SK-N-SH treated with all-trans-retinoic acid at 6 μM for 48 hours (cell line): ENCODE measurements at regions not wholly inside any gene's neighbourhood (a gene's known extent, or its start where the extent isn't known, plus 50 kb on each side); places are given as distances from the start of the nearest gene placed in this dataset.

Experiments
- ATAC-seq: fragments of 200-7000 bp; cut with Tn5 transposase; 3 replicates; pipeline ENCODE4 v1.9.1; 2020; ENCODE audit warnings: mild to moderate bottlenecking, moderate library complexity
- ARNTL ChIP-seq: fragments of 450-650 bp; formaldehyde crosslinking; IDR thresholded peaks from 2 replicates; pipeline ENCODE4 v1.5.0; 2020; ENCODE audit warnings: low read depth, mild to moderate bottlenecking, moderate library complexity, borderline replicate concordance
- BACH2 ChIP-seq: fragments of 250-450 bp; sonication (Bioruptor Pico); IDR thresholded peaks from 2 replicates; pipeline ENCODE4 v1.9.0; 2021; ENCODE audit warnings: mild to moderate bottlenecking, borderline replicate concordance
- CSDC2 ChIP-seq: fragments of 250-450 bp; sonication (Bioruptor Pico); IDR thresholded peaks from 2 replicates; pipeline ENCODE4 v1.5.0; 2020; ENCODE audit warnings: mild to moderate bottlenecking, moderate library complexity
- ESRRG ChIP-seq: fragments of 250-450 bp; sonication (Bioruptor Pico); IDR thresholded peaks from 2 replicates; pipeline ENCODE4 v1.6.1; 2021; ENCODE audit warnings: mild to moderate bottlenecking
- GLIS3 ChIP-seq: fragments of 250-450 bp; sonication (Bioruptor Pico); IDR thresholded peaks from 2 replicates; pipeline ENCODE4 v1.5.0; 2020; ENCODE audit warnings: mild to moderate bottlenecking, moderate library complexity
- ISL1 ChIP-seq: fragments of 250-450 bp; sonication (Bioruptor Pico); IDR thresholded peaks from 2 replicates; pipeline ENCODE4 v2.1.2; 2022; ENCODE audit warnings: mild to moderate bottlenecking, moderate library complexity
- OSR1 ChIP-seq: fragments of 250-450 bp; sonication (Bioruptor Pico); IDR thresholded peaks from 2 replicates; pipeline ENCODE4 v1.8.0; 2022; ENCODE audit warnings: moderate library complexity, mild to moderate bottlenecking, inconsistent platforms
- PPARA ChIP-seq: fragments of 250-450 bp; sonication (Bioruptor Pico); IDR thresholded peaks from 2 replicates; pipeline ENCODE4 v1.5.0; 2020; ENCODE audit warnings: mild to moderate bottlenecking, borderline replicate concordance
- RARB ChIP-seq: fragments of 250-450 bp; sonication (Bioruptor Pico); IDR thresholded peaks from 2 replicates; pipeline ENCODE4 v1.8.0; 2021; ENCODE audit warnings: mild to moderate bottlenecking, moderate library complexity
- SNAI2 ChIP-seq: fragments of 250-450 bp; sonication (Bioruptor Pico); IDR thresholded peaks from 2 replicates; pipeline ENCODE4 v1.5.0; 2020; ENCODE audit warnings: mild to moderate bottlenecking, moderate library complexity
- TOX ChIP-seq: fragments of 250-450 bp; sonication (Bioruptor Pico); IDR thresholded peaks from 2 replicates; pipeline ENCODE4 v1.8.0; 2021; ENCODE audit warnings: mild to moderate bottlenecking, moderate library complexity, borderline replicate concordance
- ZC3H10 ChIP-seq: fragments of 250-450 bp; sonication (Bioruptor Pico); IDR thresholded peaks from 2 replicates; pipeline ENCODE4 v1.5.1; 2021; ENCODE audit warnings: mild to moderate bottlenecking, moderate library complexity
- ZFP3 ChIP-seq: fragments of 250-450 bp; sonication (Bioruptor Pico); IDR thresholded peaks from 2 replicates; pipeline ENCODE4 v1.5.0; 2020; ENCODE audit warnings: mild to moderate bottlenecking, moderate library complexity
- ZFP30 ChIP-seq: fragments of 450-650 bp; formaldehyde crosslinking; IDR thresholded peaks from 2 replicates; pipeline ENCODE4 v1.5.0; 2022; ENCODE audit warnings: mild to moderate bottlenecking, moderate library complexity
- ZNF565 ChIP-seq: fragments of 450-650 bp; formaldehyde crosslinking; conservative IDR thresholded peaks from 2 replicates; pipeline ENCODE4 v1.5.0; 2020; ENCODE audit warnings: low read depth, mild to moderate bottlenecking, moderate library complexity
- ZNF70 ChIP-seq: fragments of 450-650 bp; formaldehyde crosslinking; IDR thresholded peaks from 2 replicates; pipeline ENCODE4 v1.5.0; 2020; ENCODE audit warnings: mild to moderate bottlenecking, moderate library complexity
- ZNF8 ChIP-seq: fragments of 450-650 bp; formaldehyde crosslinking; IDR thresholded peaks from 2 replicates; pipeline ENCODE4 v1.5.0; 2020; ENCODE audit warnings: mild to moderate bottlenecking, moderate library complexity
- TF ChIP-seq, protein P1 (sequence below): fragments of 250-450 bp; sonication (Bioruptor Pico); IDR thresholded peaks from 2 replicates; pipeline ENCODE4 v1.8.0; 2021; ENCODE audit warnings: low read depth, mild to moderate bottlenecking, moderate library complexity, borderline replicate concordance
- TF ChIP-seq, protein P2 (sequence below): fragments of 250-450 bp; sonication (Bioruptor Pico); IDR thresholded peaks from 2 replicates; pipeline ENCODE4 v1.5.0; 2020; ENCODE audit warnings: mild to moderate bottlenecking, moderate library complexity
- TF ChIP-seq, protein P3 (sequence below): fragments of 250-450 bp; sonication (Bioruptor Pico); IDR thresholded peaks from 2 replicates; pipeline ENCODE4 v1.8.0; 2020; ENCODE audit warnings: mild to moderate bottlenecking, moderate library complexity, borderline replicate concordance
- TF ChIP-seq, protein P4 (sequence below): fragments of 250-450 bp; sonication (Bioruptor Pico); IDR thresholded peaks from 2 replicates; pipeline ENCODE4 v1.5.1; 2020; ENCODE audit warnings: low read depth, mild to moderate bottlenecking, moderate library complexity
- TF ChIP-seq, protein P5 (sequence below): fragments of 250-450 bp; sonication (Bioruptor Pico); IDR thresholded peaks from 2 replicates; pipeline ENCODE4 v1.5.1; 2021; ENCODE audit warnings: mild to moderate bottlenecking, moderate library complexity

DNA sequence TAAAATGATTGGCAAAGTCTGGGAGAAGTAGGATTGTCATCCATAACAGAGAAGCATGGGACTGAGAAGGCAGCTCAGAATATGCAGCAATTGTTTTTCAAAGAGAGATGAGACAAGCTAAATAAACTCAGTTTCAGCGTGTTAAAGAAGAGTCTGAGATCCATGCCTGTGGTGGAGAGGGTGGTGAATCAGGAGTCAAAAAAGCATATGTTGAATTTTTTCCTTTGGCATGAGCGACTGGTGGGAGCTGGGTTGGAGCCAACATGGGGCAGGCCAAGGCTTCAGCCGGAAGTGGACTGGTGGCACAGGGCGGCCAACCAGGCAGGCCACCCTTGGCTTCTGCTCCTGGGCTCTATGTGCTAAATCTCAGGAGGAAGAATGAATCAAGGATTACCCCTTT lies 102.0 kb downstream of the SST start:
- ATAC-seq = no peak
- TF ChIP-seq ZNF70 (CRISPR knock-in tag) (no peak), CSDC2 (CRISPR knock-in tag) (no peak), GLIS3 (no peak), BACH2 (CRISPR knock-in tag) (no peak), ZNF565 (no peak), ISL1 (CRISPR knock-in tag) (no peak), TOX (no peak), ESRRG (no peak), RARB (CRISPR knock-in tag) (no peak), PPARA (CRISPR knock-in tag) (no peak), SNAI2 (CRISPR knock-in tag) (no peak), ARNTL (no peak), ZFP3 (CRISPR knock-in tag) (no peak)
- TF ChIP-seq, protein P1, sequence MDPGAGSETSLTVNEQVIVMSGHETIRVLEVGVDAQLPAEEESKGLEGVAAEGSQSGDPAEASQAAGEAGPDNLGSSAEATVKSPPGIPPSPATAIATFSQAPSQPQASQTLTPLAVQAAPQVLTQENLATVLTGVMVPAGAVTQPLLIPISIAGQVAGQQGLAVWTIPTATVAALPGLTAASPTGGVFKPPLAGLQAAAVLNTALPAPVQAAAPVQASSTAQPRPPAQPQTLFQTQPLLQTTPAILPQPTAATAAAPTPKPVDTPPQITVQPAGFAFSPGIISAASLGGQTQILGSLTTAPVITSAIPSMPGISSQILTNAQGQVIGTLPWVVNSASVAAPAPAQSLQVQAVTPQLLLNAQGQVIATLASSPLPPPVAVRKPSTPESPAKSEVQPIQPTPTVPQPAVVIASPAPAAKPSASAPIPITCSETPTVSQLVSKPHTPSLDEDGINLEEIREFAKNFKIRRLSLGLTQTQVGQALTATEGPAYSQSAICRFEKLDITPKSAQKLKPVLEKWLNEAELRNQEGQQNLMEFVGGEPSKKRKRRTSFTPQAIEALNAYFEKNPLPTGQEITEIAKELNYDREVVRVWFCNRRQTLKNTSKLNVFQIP (CRISPR knock-in tag) = no peak
- TF ChIP-seq, protein P2, sequence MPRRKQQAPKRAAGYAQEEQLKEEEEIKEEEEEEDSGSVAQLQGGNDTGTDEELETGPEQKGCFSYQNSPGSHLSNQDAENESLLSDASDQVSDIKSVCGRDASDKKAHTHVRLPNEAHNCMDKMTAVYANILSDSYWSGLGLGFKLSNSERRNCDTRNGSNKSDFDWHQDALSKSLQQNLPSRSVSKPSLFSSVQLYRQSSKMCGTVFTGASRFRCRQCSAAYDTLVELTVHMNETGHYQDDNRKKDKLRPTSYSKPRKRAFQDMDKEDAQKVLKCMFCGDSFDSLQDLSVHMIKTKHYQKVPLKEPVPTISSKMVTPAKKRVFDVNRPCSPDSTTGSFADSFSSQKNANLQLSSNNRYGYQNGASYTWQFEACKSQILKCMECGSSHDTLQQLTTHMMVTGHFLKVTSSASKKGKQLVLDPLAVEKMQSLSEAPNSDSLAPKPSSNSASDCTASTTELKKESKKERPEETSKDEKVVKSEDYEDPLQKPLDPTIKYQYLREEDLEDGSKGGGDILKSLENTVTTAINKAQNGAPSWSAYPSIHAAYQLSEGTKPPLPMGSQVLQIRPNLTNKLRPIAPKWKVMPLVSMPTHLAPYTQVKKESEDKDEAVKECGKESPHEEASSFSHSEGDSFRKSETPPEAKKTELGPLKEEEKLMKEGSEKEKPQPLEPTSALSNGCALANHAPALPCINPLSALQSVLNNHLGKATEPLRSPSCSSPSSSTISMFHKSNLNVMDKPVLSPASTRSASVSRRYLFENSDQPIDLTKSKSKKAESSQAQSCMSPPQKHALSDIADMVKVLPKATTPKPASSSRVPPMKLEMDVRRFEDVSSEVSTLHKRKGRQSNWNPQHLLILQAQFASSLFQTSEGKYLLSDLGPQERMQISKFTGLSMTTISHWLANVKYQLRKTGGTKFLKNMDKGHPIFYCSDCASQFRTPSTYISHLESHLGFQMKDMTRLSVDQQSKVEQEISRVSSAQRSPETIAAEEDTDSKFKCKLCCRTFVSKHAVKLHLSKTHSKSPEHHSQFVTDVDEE (CRISPR knock-in tag) = no peak
- TF ChIP-seq, all 23 proteins: peak for 0

DNA sequence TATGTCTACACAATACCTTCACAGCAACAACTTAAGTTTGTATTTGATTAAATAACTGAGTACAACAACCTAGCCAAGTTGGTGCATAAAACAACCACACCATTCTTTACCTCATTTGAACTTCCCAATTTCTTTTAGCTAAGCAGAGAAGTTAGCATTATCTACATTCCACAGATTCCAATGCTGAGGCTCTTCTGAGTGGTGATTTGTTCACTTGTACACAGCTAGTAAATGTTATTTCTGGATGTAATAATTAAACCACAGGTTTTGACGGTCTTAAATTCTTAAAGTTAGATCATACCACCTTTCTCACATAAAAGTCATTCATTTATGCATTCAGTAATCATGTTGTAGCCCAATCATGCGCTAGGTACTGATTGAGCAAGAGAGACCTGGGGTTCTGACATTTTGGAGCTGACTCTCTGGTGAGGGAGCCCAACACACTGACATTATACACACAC lies 102.5 kb downstream of the SST start:
- TF ChIP-seq ISL1 (CRISPR knock-in tag) (no peak), ZFP30 (CRISPR knock-in tag) (no peak), ZNF565 (no peak), OSR1 (CRISPR knock-in tag) (no peak), ZC3H10 (no peak), SNAI2 (CRISPR knock-in tag) (no peak)
- TF ChIP-seq, protein P2 (CRISPR knock-in tag) = no peak
- TF ChIP-seq, protein P3, sequence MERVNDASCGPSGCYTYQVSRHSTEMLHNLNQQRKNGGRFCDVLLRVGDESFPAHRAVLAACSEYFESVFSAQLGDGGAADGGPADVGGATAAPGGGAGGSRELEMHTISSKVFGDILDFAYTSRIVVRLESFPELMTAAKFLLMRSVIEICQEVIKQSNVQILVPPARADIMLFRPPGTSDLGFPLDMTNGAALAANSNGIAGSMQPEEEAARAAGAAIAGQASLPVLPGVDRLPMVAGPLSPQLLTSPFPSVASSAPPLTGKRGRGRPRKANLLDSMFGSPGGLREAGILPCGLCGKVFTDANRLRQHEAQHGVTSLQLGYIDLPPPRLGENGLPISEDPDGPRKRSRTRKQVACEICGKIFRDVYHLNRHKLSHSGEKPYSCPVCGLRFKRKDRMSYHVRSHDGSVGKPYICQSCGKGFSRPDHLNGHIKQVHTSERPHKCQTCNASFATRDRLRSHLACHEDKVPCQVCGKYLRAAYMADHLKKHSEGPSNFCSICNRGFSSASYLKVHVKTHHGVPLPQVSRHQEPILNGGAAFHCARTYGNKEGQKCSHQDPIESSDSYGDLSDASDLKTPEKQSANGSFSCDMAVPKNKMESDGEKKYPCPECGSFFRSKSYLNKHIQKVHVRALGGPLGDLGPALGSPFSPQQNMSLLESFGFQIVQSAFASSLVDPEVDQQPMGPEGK = no peak
- TF ChIP-seq, all 23 proteins: peak for 0
- peak; percentile 73 for ATAC-seq

DNA sequence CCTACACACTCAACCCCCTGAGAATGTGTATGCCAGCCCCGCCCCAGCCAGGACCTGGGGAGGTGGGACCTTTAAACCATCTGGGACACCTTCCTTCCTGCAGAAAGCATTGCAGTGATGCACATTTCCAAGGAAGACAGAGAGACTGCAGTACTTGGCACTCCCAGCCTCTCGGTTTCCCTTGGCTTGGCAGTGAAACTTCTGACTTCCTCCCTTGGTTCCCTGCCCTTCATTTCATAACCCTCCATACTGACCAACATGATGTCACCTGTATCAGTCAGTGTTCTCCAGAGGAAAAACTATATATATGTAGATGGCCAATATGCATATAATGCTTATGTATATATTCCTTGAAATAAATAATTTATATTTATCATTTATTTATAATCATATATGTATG lies 103.2 kb downstream of the SST start:
- TF ChIP-seq, protein P4, sequence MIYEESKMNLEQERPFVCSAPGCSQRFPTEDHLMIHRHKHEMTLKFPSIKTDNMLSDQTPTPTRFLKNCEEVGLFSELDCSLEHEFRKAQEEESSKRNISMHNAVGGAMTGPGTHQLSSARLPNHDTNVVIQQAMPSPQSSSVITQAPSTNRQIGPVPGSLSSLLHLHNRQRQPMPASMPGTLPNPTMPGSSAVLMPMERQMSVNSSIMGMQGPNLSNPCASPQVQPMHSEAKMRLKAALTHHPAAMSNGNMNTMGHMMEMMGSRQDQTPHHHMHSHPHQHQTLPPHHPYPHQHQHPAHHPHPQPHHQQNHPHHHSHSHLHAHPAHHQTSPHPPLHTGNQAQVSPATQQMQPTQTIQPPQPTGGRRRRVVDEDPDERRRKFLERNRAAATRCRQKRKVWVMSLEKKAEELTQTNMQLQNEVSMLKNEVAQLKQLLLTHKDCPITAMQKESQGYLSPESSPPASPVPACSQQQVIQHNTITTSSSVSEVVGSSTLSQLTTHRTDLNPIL (CRISPR knock-in tag) = no peak
- no peak for TF ChIP-seq GLIS3
- no peak for ATAC-seq

DNA sequence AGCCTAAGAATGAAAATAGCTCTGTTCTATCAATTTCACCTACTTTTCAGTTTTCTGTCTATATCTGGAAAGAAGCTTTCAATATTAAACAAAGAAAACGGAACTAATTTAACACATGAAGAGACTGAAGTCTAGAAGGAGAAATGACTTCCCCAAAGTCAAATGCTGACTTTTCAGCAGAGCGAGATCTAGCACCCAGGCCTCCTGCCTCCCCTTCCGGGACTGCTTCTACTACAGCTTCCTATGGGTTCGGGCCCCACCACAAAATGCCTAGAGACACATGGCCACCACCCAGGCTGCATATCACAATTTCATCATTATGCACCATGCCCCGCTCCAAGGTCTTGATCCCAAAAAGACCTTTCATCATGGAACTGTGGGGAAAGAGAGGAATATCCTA lies 104.5 kb downstream of the SST start:
- ATAC-seq = no peak
- TF ChIP-seq ZFP30 (CRISPR knock-in tag) = no peak
- no peak for TF ChIP-seq OSR1 (CRISPR knock-in tag)
- TF ChIP-seq, protein P4 (CRISPR knock-in tag) = no peak
- TF ChIP-seq, protein P5, sequence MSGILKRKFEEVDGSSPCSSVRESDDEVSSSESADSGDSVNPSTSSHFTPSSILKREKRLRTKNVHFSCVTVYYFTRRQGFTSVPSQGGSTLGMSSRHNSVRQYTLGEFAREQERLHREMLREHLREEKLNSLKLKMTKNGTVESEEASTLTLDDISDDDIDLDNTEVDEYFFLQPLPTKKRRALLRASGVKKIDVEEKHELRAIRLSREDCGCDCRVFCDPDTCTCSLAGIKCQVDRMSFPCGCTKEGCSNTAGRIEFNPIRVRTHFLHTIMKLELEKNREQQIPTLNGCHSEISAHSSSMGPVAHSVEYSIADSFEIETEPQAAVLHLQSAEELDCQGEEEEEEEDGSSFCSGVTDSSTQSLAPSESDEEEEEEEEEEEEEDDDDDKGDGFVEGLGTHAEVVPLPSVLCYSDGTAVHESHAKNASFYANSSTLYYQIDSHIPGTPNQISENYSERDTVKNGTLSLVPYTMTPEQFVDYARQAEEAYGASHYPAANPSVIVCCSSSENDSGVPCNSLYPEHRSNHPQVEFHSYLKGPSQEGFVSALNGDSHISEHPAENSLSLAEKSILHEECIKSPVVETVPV (CRISPR knock-in tag) = no peak
- TF ChIP-seq ZC3H10 = no peak
- no peak for TF ChIP-seq TOX
- TF ChIP-seq ZNF70 (CRISPR knock-in tag) = no peak
- TF ChIP-seq SNAI2 (CRISPR knock-in tag) = no peak
- TF ChIP-seq ZNF8 = no peak
- TF ChIP-seq, protein P1 (CRISPR knock-in tag) = no peak
- no peak for TF ChIP-seq GLIS3
